DND-41 (cell line): ENCODE measurements at regions not wholly inside any gene's neighbourhood (a gene's known extent, or its start where the extent isn't known, plus 50 kb on each side); places are given as distances from the start of the nearest gene placed in this dataset.

Experiments used
- ATAC-seq: fragments of 200-7000 bp; cut with Tn5 transposase; 3 replicates; pipeline ENCODE4 v1.9.1; 2021; ENCODE audit warnings: low read depth; ENCODE audit not compliant: insufficient read depth
- DNase-seq: peaks from one replicate; pipeline ENCODE4 v3.0.0-alpha.2; 2020
- H2AFZ ChIP-seq: 2 replicates; pipeline ENCODE4 v1.6.0; 2012; ENCODE audit warnings: low read depth, low read length
- H3K27ac ChIP-seq: 2 replicates; pipeline ENCODE4 v1.5.1; 2012; ENCODE audit warnings: low read length, inconsistent platforms
- H3K27me3 ChIP-seq: fragments of 200-600 bp; sonication (generic); 2 replicates; pipeline ENCODE4 v1.6.0; 2012; ENCODE audit warnings: low read length, mild to moderate bottlenecking, inconsistent platforms; ENCODE audit not compliant: insufficient read depth, poor library complexity
- H3K36me3 ChIP-seq: 2 replicates; pipeline ENCODE4 v1.5.1; 2012; ENCODE audit warnings: low read length, inconsistent platforms; ENCODE audit not compliant: insufficient read depth
- H3K4me1 ChIP-seq: 2 replicates; pipeline ENCODE4 v1.5.1; 2012; ENCODE audit warnings: mild to moderate bottlenecking, low read length; ENCODE audit not compliant: insufficient read depth
- H3K4me2 ChIP-seq: 2 replicates; pipeline ENCODE4 v1.6.0; 2012; ENCODE audit warnings: mild to moderate bottlenecking, moderate library complexity, low read length, inconsistent platforms; ENCODE audit not compliant: insufficient read depth
- H3K4me3 ChIP-seq, 2 experiments: fragments of 200-600 bp in 1 of 2; shearing (Covaris generic) in 1 of 2; 2 replicates each; pipeline ENCODE4 v1.5.1; 2012 to 2016; ENCODE audit warnings: inconsistent platforms in 2 of 2, low read length in 2 of 2, mild to moderate bottlenecking in 2 of 2, low read depth in 1 of 2, moderate library complexity in 1 of 2
- H3K79me2 ChIP-seq: 2 replicates; pipeline ENCODE4 v1.6.0; 2012; ENCODE audit warnings: low read length, inconsistent platforms; ENCODE audit not compliant: insufficient read depth
- H3K9ac ChIP-seq: 2 replicates; pipeline ENCODE4 v1.6.0; 2012; ENCODE audit warnings: low read depth, mild to moderate bottlenecking, inconsistent platforms, low read length, moderate library complexity
- H3K9me3 ChIP-seq: 2 replicates; pipeline ENCODE4 v1.5.1; 2012; ENCODE audit warnings: low read length, moderate library complexity, mild to moderate bottlenecking, inconsistent platforms; ENCODE audit not compliant: insufficient read depth, severe bottlenecking
- H4K20me1 ChIP-seq: 2 replicates; pipeline ENCODE4 v1.6.0; 2012; ENCODE audit warnings: low read length; ENCODE audit not compliant: insufficient read depth
- EZH2 ChIP-seq: IDR thresholded peaks from 3 replicates; pipeline ENCODE4 v1.6.1; 2012; ENCODE audit warnings: borderline replicate concordance, low read depth, mild to moderate bottlenecking, moderate library complexity, low read length, inconsistent platforms; ENCODE audit not compliant: severe bottlenecking
- TF ChIP-seq, protein P1 (sequence below): IDR thresholded peaks from 2 replicates; pipeline ENCODE4 v1.5.1; 2012; ENCODE audit warnings: borderline replicate concordance, low read length, moderate library complexity, mild to moderate bottlenecking; ENCODE audit not compliant: poor library complexity, severe bottlenecking; ENCODE audit errors: extremely low read depth

DNA sequence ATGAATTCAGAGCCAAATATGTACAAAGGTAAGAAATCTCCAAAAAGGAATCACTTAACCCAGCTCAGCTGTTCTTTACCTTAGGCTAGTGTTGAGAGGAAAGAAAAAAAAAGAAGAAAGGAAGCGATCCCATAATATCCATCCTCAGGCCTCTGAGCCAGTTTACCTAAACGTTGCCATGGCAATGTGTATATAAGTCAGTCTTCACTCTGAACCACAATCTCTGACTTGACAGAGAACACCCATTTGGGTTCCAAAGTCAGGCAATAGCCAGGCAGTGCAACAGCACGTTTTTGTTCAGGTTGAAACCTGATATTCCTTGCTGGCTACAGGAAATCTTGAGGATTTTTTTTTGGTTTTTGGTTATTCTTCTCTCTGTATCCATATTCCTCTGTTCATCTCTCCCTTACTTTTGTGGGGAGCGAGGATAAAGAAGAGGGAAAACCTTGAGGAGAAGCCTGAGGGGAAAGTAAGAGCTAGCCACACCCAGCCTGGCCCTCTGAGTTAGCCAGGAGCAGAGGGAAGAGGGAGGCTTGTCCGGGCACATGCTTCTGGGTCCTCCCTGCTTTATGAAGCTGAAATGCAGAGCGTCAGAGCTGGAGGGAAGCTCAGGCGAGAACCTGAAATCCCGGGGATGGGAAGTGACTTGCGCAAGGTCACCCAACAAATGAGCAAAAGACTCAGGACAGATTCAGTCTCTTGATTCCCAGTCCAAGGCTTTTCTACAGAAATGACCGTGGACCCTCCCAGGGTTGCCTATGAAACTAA lies 152.7 kb downstream of the SOX9 start:
- H3K4me1 ChIP-seq = no peaks in the 10 kb centered on the region
- H3K9me3 ChIP-seq = peaks cover 3% of the 10 kb centered on the region
- TF ChIP-seq, protein P1, sequence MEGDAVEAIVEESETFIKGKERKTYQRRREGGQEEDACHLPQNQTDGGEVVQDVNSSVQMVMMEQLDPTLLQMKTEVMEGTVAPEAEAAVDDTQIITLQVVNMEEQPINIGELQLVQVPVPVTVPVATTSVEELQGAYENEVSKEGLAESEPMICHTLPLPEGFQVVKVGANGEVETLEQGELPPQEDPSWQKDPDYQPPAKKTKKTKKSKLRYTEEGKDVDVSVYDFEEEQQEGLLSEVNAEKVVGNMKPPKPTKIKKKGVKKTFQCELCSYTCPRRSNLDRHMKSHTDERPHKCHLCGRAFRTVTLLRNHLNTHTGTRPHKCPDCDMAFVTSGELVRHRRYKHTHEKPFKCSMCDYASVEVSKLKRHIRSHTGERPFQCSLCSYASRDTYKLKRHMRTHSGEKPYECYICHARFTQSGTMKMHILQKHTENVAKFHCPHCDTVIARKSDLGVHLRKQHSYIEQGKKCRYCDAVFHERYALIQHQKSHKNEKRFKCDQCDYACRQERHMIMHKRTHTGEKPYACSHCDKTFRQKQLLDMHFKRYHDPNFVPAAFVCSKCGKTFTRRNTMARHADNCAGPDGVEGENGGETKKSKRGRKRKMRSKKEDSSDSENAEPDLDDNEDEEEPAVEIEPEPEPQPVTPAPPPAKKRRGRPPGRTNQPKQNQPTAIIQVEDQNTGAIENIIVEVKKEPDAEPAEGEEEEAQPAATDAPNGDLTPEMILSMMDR = no peak
- no peak for TF ChIP-seq EZH2
- no peak overlapping the region for H3K4me3 ChIP-seq
- H3K36me3 ChIP-seq = no peaks in the 10 kb centered on the region
- DNase-seq = no peak
- no peak overlapping the region for H3K9ac ChIP-seq
- peaks cover 4% of the 10 kb centered on the region for H3K27me3 ChIP-seq
- ATAC-seq = no peak
- no peaks in the 10 kb centered on the region for H3K79me2 ChIP-seq
- no peak overlapping the region for H3K27ac ChIP-seq
- H2AFZ ChIP-seq = no peak overlapping the region
- no peak overlapping the region for H3K4me2 ChIP-seq
- H4K20me1 ChIP-seq = no peaks in the 10 kb centered on the region

DNA sequence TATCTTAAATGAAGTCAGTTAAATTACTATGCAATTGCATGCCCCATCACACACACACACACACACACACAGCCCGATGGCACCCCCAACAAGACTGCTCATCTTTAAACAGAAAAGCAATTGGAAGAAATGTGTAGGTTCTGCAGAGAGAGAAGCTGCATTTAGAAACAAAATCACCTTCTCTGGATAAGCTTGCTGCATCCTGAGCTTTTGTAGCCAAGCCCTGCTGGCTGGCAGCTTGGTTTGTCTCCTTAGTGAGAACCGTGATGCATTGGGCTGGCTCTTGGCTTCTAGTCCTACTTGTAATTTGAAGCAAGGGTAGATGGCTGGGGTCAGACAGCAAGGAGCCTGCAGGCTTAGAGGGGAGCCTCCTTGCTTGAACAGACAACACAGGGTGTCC lies 153.8 kb downstream of the SOX9 start:
- Histone ChIP-seq H3K9me3 (peaks cover 3% of the 10 kb centered on the region), H2AFZ (no peak overlapping the region), H3K4me3 (no peak overlapping the region), H3K4me1 (no peaks in the 10 kb centered on the region), H3K27ac (no peak overlapping the region), H3K27me3 (peaks cover 4% of the 10 kb centered on the region), H3K36me3 (no peaks in the 10 kb centered on the region), H3K4me2 (no peak overlapping the region), H3K79me2 (no peaks in the 10 kb centered on the region), H3K9ac (no peak overlapping the region), H4K20me1 (no peaks in the 10 kb centered on the region)
- DNase-seq = no peak
- ATAC-seq = no peak
- TF ChIP-seq, protein P1 = no peak
- TF ChIP-seq EZH2 = no peak

GRCh38 chr17:72280881-72281280 lies 160.1 kb downstream of the SOX9 start:
- H3K4me2 ChIP-seq = no peak overlapping the region
- H2AFZ ChIP-seq = no peak overlapping the region
- peaks cover 3% of the 10 kb centered on the region for H3K27me3 ChIP-seq
- peaks cover 3% of the 10 kb centered on the region for H3K9me3 ChIP-seq
- H3K4me1 ChIP-seq = no peaks in the 10 kb centered on the region
- no peaks in the 10 kb centered on the region for H3K79me2 ChIP-seq
- no peak for DNase-seq
- no peak overlapping the region for H3K4me3 ChIP-seq
- TF ChIP-seq, protein P1 = no peak
- no peak for TF ChIP-seq EZH2
- no peak overlapping the region for H3K27ac ChIP-seq
- H3K9ac ChIP-seq = no peak overlapping the region
- H3K36me3 ChIP-seq = no peaks in the 10 kb centered on the region
- ATAC-seq = no peak
- H4K20me1 ChIP-seq = no peaks in the 10 kb centered on the region
